ENCODE measurements at regions not wholly inside any gene's neighbourhood (a gene's known extent, or its start where the extent isn't known, plus 50 kb on each side); places are given as distances from the start of the nearest gene placed in this dataset.

- TF ChIP-seq PATZ1 (CRISPR knock-in tag; IDR thresholded peaks at IDR 0.05; ENCODE audit: borderline replicate concordance) = no peak
- TF ChIP-seq TSHZ2 (CRISPR knock-in tag; IDR thresholded peaks at IDR 0.05) = no peak
These were observed 1060.8 kb downstream of the FAT4 start (continued) for GRCh38 chr4:126375462-126376054.

GRCh38 chr4:126385954-126386353 is 1071.2 kb downstream of the FAT4 start:
- ATAC-seq = no peak
- TF ChIP-seq ZNF565 (CRISPR knock-in tag; conservative IDR thresholded peaks at IDR 0.05; ENCODE audit: low read depth) (no peak), ZNF8 (CRISPR knock-in tag; IDR thresholded peaks at IDR 0.05) (no peak), RARB (CRISPR knock-in tag; IDR thresholded peaks at IDR 0.05) (no peak), CSRNP3 (CRISPR knock-in tag; IDR thresholded peaks at IDR 0.05) (no peak), BACH2 (CRISPR knock-in tag; IDR thresholded peaks at IDR 0.05; ENCODE audit: borderline replicate concordance) (no peak), ARNTL (CRISPR knock-in tag; IDR thresholded peaks at IDR 0.05; ENCODE audit: borderline replicate concordance, low read depth) (no peak), CREB5 (CRISPR knock-in tag; IDR thresholded peaks at IDR 0.05; ENCODE audit: low read depth) (no peak), POU6F1 (CRISPR knock-in tag; IDR thresholded peaks at IDR 0.05; ENCODE audit: borderline replicate concordance, low read depth) (no peak), GLIS3 (CRISPR knock-in tag; IDR thresholded peaks at IDR 0.05) (no peak), ZFP30 (CRISPR knock-in tag; IDR thresholded peaks at IDR 0.05) (no peak), SNAI2 (CRISPR knock-in tag; IDR thresholded peaks at IDR 0.05) (no peak), TSHZ2 (CRISPR knock-in tag; IDR thresholded peaks at IDR 0.05) (no peak), ZNF70 (CRISPR knock-in tag; IDR thresholded peaks at IDR 0.05) (no peak), TCF4 (CRISPR knock-in tag; IDR thresholded peaks at IDR 0.05; ENCODE audit: borderline replicate concordance) (no peak), ESRRG (CRISPR knock-in tag; IDR thresholded peaks at IDR 0.05) (no peak), OSR1 (CRISPR knock-in tag; IDR thresholded peaks at IDR 0.05) (no peak)

GRCh38 chr4:126386512-126386911 is 1071.8 kb downstream of the FAT4 start:
- ATAC-seq = no peak
- TF ChIP-seq ZFP3 (CRISPR knock-in tag; IDR thresholded peaks at IDR 0.05) (no peak), PPARA (CRISPR knock-in tag; IDR thresholded peaks at IDR 0.05; ENCODE audit: borderline replicate concordance) (no peak), ZNF565 (CRISPR knock-in tag; conservative IDR thresholded peaks at IDR 0.05; ENCODE audit: low read depth) (no peak), PATZ1 (CRISPR knock-in tag; IDR thresholded peaks at IDR 0.05; ENCODE audit: borderline replicate concordance) (no peak), RARB (CRISPR knock-in tag; IDR thresholded peaks at IDR 0.05) (no peak)
